Activated CD8-positive, alpha-beta memory T cell treated with anti-CD3 and anti-CD28 coated beads, Interleukin-2, amount 10 ng/mL, durations not matched to agents 7 days and 5 days (primary cell): ENCODE measurements at regions not wholly inside any gene's neighbourhood (a gene's known extent, or its start where the extent isn't known, plus 50 kb on each side); places are given as distances from the start of the nearest gene placed in this dataset.

Experiments
- ATAC-seq: fragments of 150-1000 bp; cut with Tn5 transposase; one replicate; pipeline ENCODE4 v1.10.0; 2021; ENCODE audit warnings: moderate library complexity
- CTCF ChIA-PET: fragments of 350-600 bp; sonication (Branson Sonifier 250); formaldehyde crosslinking; loops from one replicate; lab custom pipeline; 2021; ENCODE audit warnings: antibody characterized with exemption; lab: Charles Lee
- DNase-seq: peaks from one replicate; pipeline ENCODE4 v3.0.0-alpha.2; 2020
- H3K27ac Mint-ChIP-seq: one replicate; pipeline ENCODE4 v1.8.0; 2021; ENCODE audit warnings: mild to moderate bottlenecking, mixed read lengths
- H3K27me3 Mint-ChIP-seq: one replicate; pipeline ENCODE4 v1.8.0; 2021; ENCODE audit warnings: mixed read lengths
- H3K36me3 Mint-ChIP-seq: one replicate; pipeline ENCODE4 v1.8.0; 2021; ENCODE audit warnings: mild to moderate bottlenecking, mixed read lengths
- H3K4me1 Mint-ChIP-seq: one replicate; pipeline ENCODE4 v1.8.0; 2021; ENCODE audit warnings: mixed read lengths
- H3K4me3 Mint-ChIP-seq: one replicate; pipeline ENCODE4 v1.8.0; 2021; ENCODE audit warnings: mild to moderate bottlenecking, moderate library complexity, mixed read lengths
- H3K9me3 Mint-ChIP-seq: one replicate; pipeline ENCODE4 v1.8.0; 2022; ENCODE audit warnings: low read depth, mixed read lengths

- H3K27ac Mint-ChIP-seq: no peak overlapping the region
- no peaks in the 10 kb centered on the region for H3K27me3 Mint-ChIP-seq
- CTCF ChIA-PET: no interaction called here
- no peaks in the 10 kb centered on the region for H3K4me1 Mint-ChIP-seq
- DNase-seq (no peak), ATAC-seq (no peak)
- H3K4me3 Mint-ChIP-seq: no peak overlapping the region
- H3K36me3 Mint-ChIP-seq: no peaks in the 10 kb centered on the region
- H3K9me3 Mint-ChIP-seq: no peaks in the 10 kb centered on the region
These were observed 101.8 kb downstream of the NUFIP1 start for GRCh38 chr13:44887515-44887914.

DNA sequence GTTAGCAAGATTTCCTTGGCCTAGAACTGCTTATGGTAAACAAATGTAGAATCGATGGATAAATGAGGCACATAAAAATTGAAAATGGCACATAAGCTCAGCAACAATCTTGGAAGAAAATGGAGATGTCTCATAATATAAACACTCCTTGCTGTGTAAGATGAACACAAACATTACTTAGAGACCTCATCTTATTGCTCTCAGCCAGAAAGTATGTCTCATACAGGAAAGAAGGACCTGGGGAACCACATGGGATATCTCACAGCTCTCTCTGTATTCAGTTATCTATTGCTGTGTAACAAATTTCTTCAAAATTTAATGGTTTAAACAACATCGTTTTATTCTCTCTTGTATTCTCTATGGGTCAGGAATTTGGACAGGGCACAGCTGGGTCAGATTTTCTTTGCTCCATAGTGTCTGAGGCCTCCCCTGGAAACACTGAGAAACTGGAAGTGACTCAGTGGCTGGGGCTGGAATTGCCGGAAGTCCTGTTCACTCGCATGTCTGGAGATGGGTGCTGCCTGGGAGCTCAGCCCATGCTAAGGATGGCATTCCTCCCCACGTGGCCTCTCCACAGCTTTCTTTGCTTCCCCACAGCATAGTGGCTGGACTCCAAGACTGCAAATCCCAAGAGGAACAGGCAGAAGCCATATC is 105.1 kb downstream of the NUFIP1 start:
- no peaks in the 10 kb centered on the region for H3K9me3 Mint-ChIP-seq
- H3K36me3 Mint-ChIP-seq: no peaks in the 10 kb centered on the region
- H3K27ac Mint-ChIP-seq: no peak overlapping the region
- DNase-seq (no peak), ATAC-seq (no peak)
- H3K4me3 Mint-ChIP-seq: no peak overlapping the region
- H3K4me1 Mint-ChIP-seq: no peaks in the 10 kb centered on the region
- CTCF ChIA-PET: interaction anchor here (0.8 kb wide), 1 partner anchor 10 kb away, joined by 3 read pairs; no protein-coding TSS in a partner anchor
- H3K27me3 Mint-ChIP-seq: peaks cover 2% of the 10 kb centered on the region

DNA sequence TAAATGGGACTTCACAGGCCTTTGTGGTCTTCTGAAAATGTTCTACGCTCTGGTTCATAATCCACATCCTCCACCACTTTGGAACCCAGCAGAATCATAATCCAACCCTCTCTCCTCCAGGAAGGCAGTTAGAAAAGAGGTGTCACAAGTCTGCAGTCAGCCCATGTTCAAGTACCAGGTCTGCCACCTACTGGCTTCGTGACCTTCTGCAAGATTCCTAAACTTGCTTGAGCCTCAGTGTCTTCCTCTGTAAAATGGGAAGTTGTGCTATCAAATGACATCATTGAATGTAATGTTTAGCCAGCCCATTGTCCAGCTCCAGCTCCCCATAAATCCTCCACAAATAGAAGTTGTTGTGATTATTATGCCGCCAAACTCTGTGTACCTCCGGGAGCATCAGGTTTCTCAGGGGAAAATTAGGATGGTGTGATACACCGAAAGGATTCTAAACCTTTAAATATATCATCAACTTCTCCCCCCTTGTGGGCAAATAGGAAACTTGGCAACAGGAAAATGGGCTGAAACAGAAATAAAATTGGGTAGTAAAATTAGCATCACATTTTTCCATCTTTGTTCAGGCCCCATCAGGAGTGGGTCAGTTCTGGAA is 109.7 kb downstream of the NUFIP1 start:
- Mint-ChIP-seq H3K27ac (no peak overlapping the region), H3K36me3 (no peaks in the 10 kb centered on the region), H3K27me3 (peaks cover 7% of the 10 kb centered on the region), H3K9me3 (no peaks in the 10 kb centered on the region), H3K4me3 (no peak overlapping the region), H3K4me1 (no peaks in the 10 kb centered on the region)
- ATAC-seq: no peak
- peak; percentile 44 for DNase-seq
- CTCF ChIA-PET: interaction anchor here (5.6 kb wide), 1 partner anchor 396 kb away, joined by 25 read pairs; no protein-coding TSS in a partner anchor

GRCh38 chr13:44876782-44877324 is 112.4 kb downstream of the NUFIP1 start:
- no peak for ATAC-seq
- Mint-ChIP-seq H3K27me3 (peaks cover 9% of the 10 kb centered on the region), H3K27ac (no peak overlapping the region), H3K9me3 (no peaks in the 10 kb centered on the region), H3K4me3 (no peak overlapping the region), H3K36me3 (no peaks in the 10 kb centered on the region), H3K4me1 (no peaks in the 10 kb centered on the region)
- CTCF ChIA-PET: interaction anchor here (5.6 kb wide), 1 partner anchor 393 kb away, joined by 25 read pairs; no protein-coding TSS in a partner anchor
- DNase-seq: no peak

DNA sequence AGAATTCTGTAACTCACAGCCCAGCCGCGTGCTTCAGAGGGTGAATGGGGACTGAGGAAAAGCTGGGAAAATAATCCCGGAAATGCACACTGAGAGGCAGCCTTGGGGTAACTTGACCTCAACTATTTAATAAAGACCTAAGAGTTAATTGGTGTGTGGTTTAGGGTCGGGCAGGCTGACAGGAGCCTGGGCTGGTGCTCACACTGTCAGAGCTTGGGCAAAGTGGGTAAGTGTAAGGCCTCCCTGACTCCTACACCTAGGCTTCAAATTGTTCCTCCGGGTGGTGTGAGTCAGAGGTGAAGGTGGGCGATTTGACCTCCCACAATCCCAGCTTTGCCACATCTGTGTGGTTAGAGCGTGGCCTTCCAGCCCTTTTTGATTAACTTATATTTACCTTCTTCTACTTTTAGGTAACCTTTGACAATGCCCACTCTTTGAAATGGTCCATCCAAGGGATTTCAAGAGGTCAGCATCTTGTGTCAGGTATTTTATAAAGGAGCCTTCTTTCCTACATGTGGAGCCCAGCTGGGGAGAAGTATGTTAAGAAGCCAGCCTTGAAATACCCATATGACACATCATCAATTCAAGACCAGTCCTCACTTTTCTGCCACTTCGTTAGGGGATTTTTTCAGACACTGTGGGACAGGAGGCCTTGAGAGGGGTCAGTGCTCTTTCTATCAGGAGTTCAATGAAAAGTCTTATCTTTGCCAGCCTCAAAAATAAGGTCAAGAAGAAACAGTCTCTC is 114.2 kb downstream of the NUFIP1 start:
- CTCF ChIA-PET: no interaction called here
- Mint-ChIP-seq H3K9me3 (no peaks in the 10 kb centered on the region), H3K4me1 (no peaks in the 10 kb centered on the region), H3K27me3 (peaks cover 23% of the 10 kb centered on the region), H3K4me3 (no peak overlapping the region), H3K27ac (no peak overlapping the region), H3K36me3 (no peaks in the 10 kb centered on the region)
- DNase-seq (no peak), ATAC-seq (no peak)

DNA sequence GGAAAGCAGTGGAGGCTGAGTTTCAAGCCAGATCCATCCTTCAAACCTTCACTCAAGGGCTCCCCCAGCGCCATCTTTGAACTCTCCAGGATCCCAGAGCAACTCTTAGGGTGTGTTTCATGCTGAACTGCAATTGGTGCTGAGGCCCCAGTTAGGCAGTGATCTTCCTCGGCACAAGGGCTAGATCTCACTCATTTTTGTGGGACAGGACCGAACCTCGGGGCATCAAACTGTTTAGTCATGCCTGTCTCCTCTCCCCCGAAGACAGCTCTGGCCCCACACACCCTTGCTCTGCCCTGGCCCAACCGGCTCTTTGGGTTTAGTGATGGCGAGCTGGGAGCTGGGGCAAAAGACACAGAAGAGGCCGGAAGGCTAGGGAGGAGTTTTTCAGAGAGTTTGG is 115.1 kb downstream of the NUFIP1 start:
- ATAC-seq (no peak), DNase-seq (no peak)
- Mint-ChIP-seq H3K9me3 (no peaks in the 10 kb centered on the region), H3K36me3 (no peaks in the 10 kb centered on the region), H3K27ac (no peak overlapping the region), H3K27me3 (peaks cover 23% of the 10 kb centered on the region), H3K4me3 (no peak overlapping the region), H3K4me1 (peaks cover 2% of the 10 kb centered on the region)
- CTCF ChIA-PET: no interaction called here

DNA sequence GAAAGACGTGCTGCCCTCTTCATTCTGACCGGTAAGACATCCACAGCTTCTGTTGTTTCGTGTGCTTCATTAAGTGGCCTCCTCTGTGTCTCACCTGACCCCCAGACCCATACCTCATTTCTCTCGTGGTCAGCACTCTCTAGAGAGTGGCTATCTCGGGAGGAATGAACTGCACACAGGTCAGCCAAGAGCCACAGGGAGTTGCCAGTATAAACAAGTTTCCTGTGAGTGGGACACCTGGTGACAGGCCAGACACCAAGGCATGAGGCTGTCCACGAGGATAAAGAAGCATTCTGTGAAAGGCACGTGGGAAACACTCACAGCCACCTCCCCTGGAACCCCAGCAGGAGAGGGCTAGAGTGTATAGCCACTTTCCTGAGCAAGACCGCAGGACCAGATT is 115.8 kb downstream of the NUFIP1 start:
- H3K36me3 Mint-ChIP-seq: no peaks in the 10 kb centered on the region
- peaks cover 9% of the 10 kb centered on the region for H3K4me1 Mint-ChIP-seq
- CTCF ChIA-PET: no interaction called here
- H3K27ac Mint-ChIP-seq: no peak overlapping the region
- H3K9me3 Mint-ChIP-seq: no peaks in the 10 kb centered on the region
- H3K4me3 Mint-ChIP-seq: no peak overlapping the region
- no peak for ATAC-seq
- DNase-seq: no peak
- peaks cover 25% of the 10 kb centered on the region for H3K27me3 Mint-ChIP-seq

- H3K4me1 Mint-ChIP-seq: peaks cover 13% of the 10 kb centered on the region
- H3K27me3 Mint-ChIP-seq: peaks cover 22% of the 10 kb centered on the region
- CTCF ChIA-PET: no interaction called here
- no peak overlapping the region for H3K27ac Mint-ChIP-seq
- DNase-seq (no peak), ATAC-seq (no peak)
- H3K4me3 Mint-ChIP-seq: no peak overlapping the region
- H3K36me3 Mint-ChIP-seq: no peaks in the 10 kb centered on the region
- H3K9me3 Mint-ChIP-seq: no peaks in the 10 kb centered on the region
These were observed 116.5 kb downstream of the NUFIP1 start for GRCh38 chr13:44872751-44873150.

GRCh38 chr13:44870456-44870929 is 118.8 kb downstream of the NUFIP1 start:
- H3K36me3 Mint-ChIP-seq: no peaks in the 10 kb centered on the region
- ATAC-seq (no peak), DNase-seq (no peak)
- H3K27me3 Mint-ChIP-seq: peaks cover 37% of the 10 kb centered on the region
- peaks cover 13% of the 10 kb centered on the region for H3K4me1 Mint-ChIP-seq
- no peaks in the 10 kb centered on the region for H3K9me3 Mint-ChIP-seq
- H3K4me3 Mint-ChIP-seq: no peak overlapping the region
- no peak overlapping the region for H3K27ac Mint-ChIP-seq
- CTCF ChIA-PET: no interaction called here

- peaks cover 13% of the 10 kb centered on the region for H3K4me1 Mint-ChIP-seq
- H3K27ac Mint-ChIP-seq: no peak overlapping the region
- CTCF ChIA-PET: no interaction called here
- H3K27me3 Mint-ChIP-seq: peaks cover 43% of the 10 kb centered on the region
- ATAC-seq: no peak
- no peak for DNase-seq
- no peaks in the 10 kb centered on the region for H3K36me3 Mint-ChIP-seq
- no peaks in the 10 kb centered on the region for H3K9me3 Mint-ChIP-seq
- no peak overlapping the region for H3K4me3 Mint-ChIP-seq
These were observed 120.1 kb downstream of the NUFIP1 start for GRCh38 chr13:44869167-44869566.

- no peak overlapping the region for H3K27ac Mint-ChIP-seq
- DNase-seq (peak; percentile 56), ATAC-seq (peak; percentile 60)
- no peak overlapping the region for H3K4me3 Mint-ChIP-seq
- peaks cover 43% of the 10 kb centered on the region for H3K27me3 Mint-ChIP-seq
- H3K36me3 Mint-ChIP-seq: no peaks in the 10 kb centered on the region
- no peaks in the 10 kb centered on the region for H3K9me3 Mint-ChIP-seq
- peaks cover 13% of the 10 kb centered on the region for H3K4me1 Mint-ChIP-seq
- CTCF ChIA-PET: no interaction called here
These were observed 120.9 kb downstream of the NUFIP1 start for GRCh38 chr13:44868397-44868796.

GRCh38 chr13:44867825-44868224 is 121.4 kb downstream of the NUFIP1 start:
- Mint-ChIP-seq H3K4me1 (peaks cover 13% of the 10 kb centered on the region), H3K9me3 (no peaks in the 10 kb centered on the region), H3K4me3 (no peak overlapping the region), H3K27ac (no peak overlapping the region), H3K27me3 (peaks cover 43% of the 10 kb centered on the region), H3K36me3 (no peaks in the 10 kb centered on the region)
- ATAC-seq (no peak), DNase-seq (no peak)
- CTCF ChIA-PET: no interaction called here

DNA sequence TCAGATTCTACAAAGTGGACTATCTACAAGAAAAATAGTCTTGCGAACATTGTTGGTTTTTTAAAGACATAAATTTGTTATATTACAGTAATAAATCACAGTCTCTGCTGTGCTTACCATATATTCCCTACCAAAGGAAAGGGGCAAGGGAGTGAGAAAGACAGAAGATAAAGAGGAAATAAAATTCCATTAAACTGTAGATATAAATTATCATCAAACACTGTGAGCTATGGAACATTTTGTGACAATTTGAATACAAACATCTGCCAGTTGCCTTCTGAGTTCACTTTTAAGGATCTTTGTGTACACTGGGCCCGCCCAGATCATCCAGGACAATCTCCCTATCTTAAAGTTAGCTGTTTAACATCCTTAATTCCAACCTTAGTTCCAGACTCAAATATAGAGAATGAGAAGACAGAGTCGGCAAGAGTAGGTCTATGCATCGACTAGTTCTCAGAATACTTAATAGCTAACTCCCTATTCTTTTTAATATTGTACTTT is 122.8 kb downstream of the NUFIP1 start:
- Mint-ChIP-seq H3K27ac (no peak overlapping the region), H3K27me3 (peaks cover 40% of the 10 kb centered on the region), H3K4me3 (no peak overlapping the region), H3K36me3 (no peaks in the 10 kb centered on the region), H3K4me1 (peaks cover 13% of the 10 kb centered on the region), H3K9me3 (no peaks in the 10 kb centered on the region)
- DNase-seq (no peak), ATAC-seq (no peak)
- CTCF ChIA-PET: no interaction called here
